ENCODE measurements at regions not wholly inside any gene's neighbourhood (a gene's known extent, or its start where the extent isn't known, plus 50 kb on each side); places are given as distances from the start of the nearest gene placed in this dataset.

- no peak for TF ChIP-seq TAF1 (IDR thresholded peaks at IDR 0.05; ENCODE audit: low read depth, low read length)
- TF ChIP-seq SP1 (IDR thresholded peaks at IDR 0.05; ENCODE audit: low read depth, low read length): no peak
Measured at GRCh38 chr1:67630438-67631045, 54.5 kb upstream of the GADD45A start (continued).

All from H1 (cell line).